ENCODE measurements at regions not wholly inside any gene's neighbourhood (a gene's known extent, or its start where the extent isn't known, plus 50 kb on each side); places are given as distances from the start of the nearest gene placed in this dataset.

DNA sequence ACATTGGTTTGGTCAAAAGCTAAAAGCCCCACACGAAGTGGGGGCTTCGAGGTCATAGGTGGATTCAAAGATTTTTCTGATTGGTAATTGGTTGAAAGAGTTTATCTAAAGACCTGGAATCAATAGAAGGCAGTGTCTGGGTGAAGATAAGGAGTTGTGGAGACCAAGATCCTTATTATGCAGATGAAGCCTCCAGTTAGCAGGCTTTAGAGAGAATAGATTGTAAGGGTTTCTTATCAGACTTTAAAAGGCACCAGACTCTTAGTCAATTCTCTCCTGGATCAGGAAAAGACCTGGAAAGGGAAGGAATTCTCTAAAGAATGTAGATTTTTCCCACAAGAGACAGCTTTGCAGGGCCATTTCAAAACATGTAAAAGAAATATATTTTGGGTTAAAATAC lies 260.2 kb downstream of the PHF14 start:
- Histone ChIP-seq H3K4me1 (peaks cover 5% of the 10 kb centered on the region), H3K9me3 (no peaks in the 10 kb centered on the region), H3K27me3 (no peaks in the 10 kb centered on the region), H3K27ac (no peak overlapping the region), H3K36me3 (no peaks in the 10 kb centered on the region), H3K4me3 (no peak overlapping the region)
- DNase-seq (ENCODE audit: low spot score in 2 of 2) = no peak
- TF ChIP-seq, protein P1, sequence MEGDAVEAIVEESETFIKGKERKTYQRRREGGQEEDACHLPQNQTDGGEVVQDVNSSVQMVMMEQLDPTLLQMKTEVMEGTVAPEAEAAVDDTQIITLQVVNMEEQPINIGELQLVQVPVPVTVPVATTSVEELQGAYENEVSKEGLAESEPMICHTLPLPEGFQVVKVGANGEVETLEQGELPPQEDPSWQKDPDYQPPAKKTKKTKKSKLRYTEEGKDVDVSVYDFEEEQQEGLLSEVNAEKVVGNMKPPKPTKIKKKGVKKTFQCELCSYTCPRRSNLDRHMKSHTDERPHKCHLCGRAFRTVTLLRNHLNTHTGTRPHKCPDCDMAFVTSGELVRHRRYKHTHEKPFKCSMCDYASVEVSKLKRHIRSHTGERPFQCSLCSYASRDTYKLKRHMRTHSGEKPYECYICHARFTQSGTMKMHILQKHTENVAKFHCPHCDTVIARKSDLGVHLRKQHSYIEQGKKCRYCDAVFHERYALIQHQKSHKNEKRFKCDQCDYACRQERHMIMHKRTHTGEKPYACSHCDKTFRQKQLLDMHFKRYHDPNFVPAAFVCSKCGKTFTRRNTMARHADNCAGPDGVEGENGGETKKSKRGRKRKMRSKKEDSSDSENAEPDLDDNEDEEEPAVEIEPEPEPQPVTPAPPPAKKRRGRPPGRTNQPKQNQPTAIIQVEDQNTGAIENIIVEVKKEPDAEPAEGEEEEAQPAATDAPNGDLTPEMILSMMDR (IDR thresholded peaks at IDR 0.05) = no peak
- TF ChIP-seq EP300 (IDR thresholded peaks at IDR 0.05) = no peak
- WGBS = 88% methylated on average over 2 of the region's 2 CpGs

DNA sequence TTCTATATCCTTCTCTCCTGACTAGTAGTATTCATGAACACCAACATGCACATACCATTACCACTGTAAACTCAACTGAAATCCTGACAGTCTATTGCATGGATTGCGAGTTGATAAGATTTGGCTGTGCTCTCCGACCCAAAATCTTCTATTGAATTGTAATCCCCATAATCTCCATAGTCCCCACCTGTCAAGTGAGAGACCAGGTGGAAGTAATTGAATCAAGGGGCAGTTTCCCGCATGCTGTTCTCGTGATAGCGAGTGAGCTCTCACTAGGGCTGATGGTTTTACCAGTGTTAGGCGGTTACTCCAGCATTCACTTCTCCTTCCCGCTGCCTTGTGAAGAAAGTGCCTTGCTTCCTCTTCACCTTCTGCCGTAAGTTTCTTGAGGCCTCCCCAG lies 261.8 kb downstream of the PHF14 start:
- H3K4me1 ChIP-seq = peaks cover 2% of the 10 kb centered on the region
- H3K27me3 ChIP-seq = no peaks in the 10 kb centered on the region
- H3K9me3 ChIP-seq = no peaks in the 10 kb centered on the region
- no peak for TF ChIP-seq POLR2AphosphoS5 (IDR thresholded peaks at IDR 0.05)
- TF ChIP-seq POLR2A (IDR thresholded peaks at IDR 0.05) = no peak
- no peak for TF ChIP-seq EP300 (IDR thresholded peaks at IDR 0.05)
- WGBS = 83% methylated on average over 8 of the region's 8 CpGs
- no peak for DNase-seq (ENCODE audit: low spot score in 2 of 2)
- no peak overlapping the region for H3K27ac ChIP-seq
- no peak overlapping the region for H3K4me3 ChIP-seq
- H3K36me3 ChIP-seq = no peaks in the 10 kb centered on the region

DNA sequence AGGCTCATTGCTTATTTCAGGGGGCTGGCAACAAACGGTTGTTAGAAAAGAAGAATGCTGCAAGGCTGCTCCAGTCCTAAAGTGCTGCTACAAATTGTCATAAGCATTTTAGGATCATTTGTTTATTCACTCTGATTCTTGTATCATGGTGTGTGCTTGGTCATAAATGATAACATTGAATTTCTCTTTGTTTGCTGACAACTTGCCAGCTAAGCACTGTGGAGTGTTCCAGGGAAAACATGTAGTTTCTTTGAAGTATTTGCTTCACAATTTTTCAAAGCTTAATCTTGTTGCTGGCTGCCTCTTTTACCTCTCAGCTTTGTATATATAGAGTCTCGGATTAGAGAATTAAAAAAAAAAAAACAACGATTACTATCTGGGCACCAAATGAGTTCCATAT lies 263.0 kb downstream of the PHF14 start:
- Histone ChIP-seq H3K4me1 (no peaks in the 10 kb centered on the region), H3K36me3 (no peaks in the 10 kb centered on the region), H3K27me3 (no peaks in the 10 kb centered on the region), H3K9me3 (no peaks in the 10 kb centered on the region), H3K27ac (no peak overlapping the region), H3K4me3 (no peak overlapping the region)
- TF ChIP-seq POLR2A (IDR thresholded peaks at IDR 0.05) = no peak
- no peak for TF ChIP-seq POLR2AphosphoS5 (IDR thresholded peaks at IDR 0.05)
- no peak for TF ChIP-seq EP300 (IDR thresholded peaks at IDR 0.05)
- TF ChIP-seq, protein P1 (IDR thresholded peaks at IDR 0.05) = no peak
- DNase-seq (ENCODE audit: low spot score in 2 of 2) = no peak
- 29% methylated on average over 3 of the region's 3 CpGs for whole genome bisulfite sequencing

DNA sequence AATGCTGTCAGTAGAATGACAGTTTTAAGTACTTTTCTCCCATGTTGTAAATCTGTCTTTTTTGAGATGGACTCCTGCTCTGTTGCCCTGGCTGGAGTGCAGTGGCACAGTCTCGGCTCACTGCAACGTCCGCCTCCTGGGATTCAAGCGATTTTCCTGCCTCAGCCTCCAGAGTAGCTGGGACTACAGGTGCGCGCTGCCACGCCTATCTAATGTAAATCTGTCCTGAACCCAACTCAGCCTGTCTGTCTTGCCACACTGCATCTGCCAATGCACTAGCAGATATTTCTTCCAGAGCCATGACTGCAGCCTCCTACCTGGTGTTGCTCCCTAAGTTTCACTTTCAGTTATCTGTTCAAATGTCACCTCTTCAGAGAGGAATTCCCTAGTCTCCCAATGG lies 264.1 kb downstream of the PHF14 start:
- DNase-seq (ENCODE audit: low spot score in 2 of 2) = no peak
- H3K4me3 ChIP-seq = peak overlapping the region; percentile 7
- no peaks in the 10 kb centered on the region for H3K27me3 ChIP-seq

DNA sequence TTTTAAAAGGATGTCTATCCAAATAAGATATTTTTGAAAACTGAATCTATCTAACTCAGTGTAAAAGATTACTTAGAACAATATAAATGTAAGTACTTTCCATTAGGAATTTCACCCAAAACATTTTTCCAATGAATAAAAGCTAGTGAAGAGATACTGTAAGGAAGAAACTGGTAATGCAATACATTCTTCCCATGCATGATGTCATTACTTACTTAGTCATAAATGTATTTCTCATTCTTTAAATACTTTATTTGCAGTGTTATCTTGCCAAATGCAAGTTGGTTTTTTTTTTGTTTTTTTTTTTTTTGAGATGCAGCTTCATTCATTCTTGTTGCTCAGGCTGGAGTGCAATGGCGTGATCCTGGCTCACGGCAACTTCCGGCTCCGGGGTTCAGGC lies 265.6 kb downstream of the PHF14 start:
- no peak overlapping the region for H3K4me3 ChIP-seq
- H3K4me1 ChIP-seq = no peaks in the 10 kb centered on the region
- no peak for DNase-seq (ENCODE audit: low spot score in 2 of 2)
- no peaks in the 10 kb centered on the region for H3K36me3 ChIP-seq
- WGBS = 93% methylated on average over 4 of the region's 4 CpGs
- H3K27ac ChIP-seq = no peak overlapping the region
- H3K9me3 ChIP-seq = no peaks in the 10 kb centered on the region
- H3K27me3 ChIP-seq = no peaks in the 10 kb centered on the region
- no peak for TF ChIP-seq POLR2A (IDR thresholded peaks at IDR 0.05)
- TF ChIP-seq, protein P1 (IDR thresholded peaks at IDR 0.05) = no peak
- no peak for TF ChIP-seq POLR2AphosphoS5 (IDR thresholded peaks at IDR 0.05)
- no peak for TF ChIP-seq EP300 (IDR thresholded peaks at IDR 0.05)

More for the DNA sequence above, 264.1 kb downstream of the PHF14 start:
- no peaks in the 10 kb centered on the region for H3K36me3 ChIP-seq
- no peak for TF ChIP-seq EP300 (IDR thresholded peaks at IDR 0.05)
- H3K4me1 ChIP-seq = no peaks in the 10 kb centered on the region
- no peak overlapping the region for H3K27ac ChIP-seq
- WGBS = 62% methylated on average over 7 of the region's 7 CpGs
- no peaks in the 10 kb centered on the region for H3K9me3 ChIP-seq

DNA sequence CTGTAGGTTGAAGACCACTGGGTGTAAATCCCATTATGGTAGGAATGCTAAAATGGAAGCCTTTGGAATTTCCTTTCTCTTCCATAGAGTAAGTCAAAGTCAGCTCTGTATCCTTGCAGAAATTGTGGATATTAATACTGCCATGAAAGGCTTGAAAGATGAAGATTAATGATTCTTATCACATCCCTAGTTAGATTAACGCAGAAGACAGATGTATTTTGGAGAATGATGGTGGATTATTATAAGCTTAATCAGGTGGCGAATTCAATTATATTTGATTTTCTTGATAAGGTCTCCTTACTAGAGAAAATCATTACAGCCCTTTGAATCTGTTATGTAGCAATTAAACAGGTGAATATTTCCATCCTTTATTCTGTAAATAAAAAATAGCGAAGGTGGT lies 270.1 kb downstream of the PHF14 start:
- Histone ChIP-seq H3K4me1 (no peaks in the 10 kb centered on the region), H3K36me3 (no peaks in the 10 kb centered on the region), H3K27me3 (no peaks in the 10 kb centered on the region), H3K27ac (no peak overlapping the region), H3K4me3 (no peak overlapping the region), H3K9me3 (no peaks in the 10 kb centered on the region)
- DNase-seq (ENCODE audit: low spot score in 2 of 2) = no peak
- 91% methylated on average over 3 of the region's 3 CpGs for WGBS
- TF ChIP-seq POLR2A (IDR thresholded peaks at IDR 0.05) (no peak), EP300 (IDR thresholded peaks at IDR 0.05) (no peak), POLR2AphosphoS5 (IDR thresholded peaks at IDR 0.05) (no peak)
- TF ChIP-seq, protein P1 (IDR thresholded peaks at IDR 0.05) = no peak
